ENCODE measurements at regions not wholly inside any gene's neighbourhood (a gene's known extent, or its start where the extent isn't known, plus 50 kb on each side); places are given as distances from the start of the nearest gene placed in this dataset.
A peak's percentile ranks its signal among the peaks of the same experiment; 100 is the strongest.

- no peaks in the 10 kb centered on the region for H3K36me3 ChIP-seq (replicated peaks in 1 of 2; ENCODE audit: control insufficient read depth in 1 of 2, insufficient read depth in 2 of 2, low read length in 2 of 2)
- H4K20me1 ChIP-seq (ENCODE audit: insufficient read depth, low read length) = peaks cover 3% of the 10 kb centered on the region; the same call in 1 of the 2 replicates
- no peaks in the 10 kb centered on the region for H3K9me3 ChIP-seq (ENCODE audit: low read length)
- no peak overlapping the region for H3K4me2 ChIP-seq (ENCODE audit: low read depth, low read length)
- H3K4me3 ChIP-seq (replicated peaks in 1 of 3; ENCODE audit: insufficient read depth in 1 of 3, low read depth in 2 of 3, low read length in 3 of 3) = no peak overlapping the region
- FAIRE-seq (no peak), DNase-seq (ENCODE audit: low spot score) (no peak), ATAC-seq (no peak)
- 6% methylated on average over 2 of the region's 2 CpGs for WGBS (ENCODE audit: low lambda C conversion rate)
- H2AFZ ChIP-seq (ENCODE audit: low read length) = no peak overlapping the region
- POLR2A ChIA-PET = no interaction called here
- peaks cover 2 to 62% of the 10 kb centered on the region in 2 experiments; a peak in 3 of 5 replicates for H3K27me3 ChIP-seq (ENCODE audit: control insufficient read depth in 1 of 2, insufficient read depth in 2 of 2, low read length in 2 of 2)
- H3K4me1 ChIP-seq (ENCODE audit: insufficient read depth, low read length) = peaks cover 15% of the 10 kb centered on the region
- CTCF ChIA-PET (ENCODE audit: low intra/inter-chr PET ratio, low total read pairs) = no interaction called here
- TF ChIP-seq MYPOP (CRISPR knock-in tag; IDR thresholded peaks at IDR 0.05) (no peak), CREB1 (IDR thresholded peaks at IDR 0.05) (0 out of 2 replicates have a peak, but pooled peaks have one; percentile 9), CREB1 (CRISPR knock-in tag; IDR thresholded peaks at IDR 0.05) (no peak), MNT (IDR thresholded peaks at IDR 0.05) (peak; percentile 90)
- intact Hi-C loops (cut with micrococcal nuclease; ENCODE audit: unreplicated experiment) (no loop called here), in situ Hi-C loops (cut with HindIII; ENCODE audit: extremely low pct_ligation_motif_present, low pct_unique_long_range_greater_than_20kb) (no loop called here)
- no peak overlapping the region for H3K27ac ChIP-seq (ENCODE audit: extremely low read length, insufficient read depth, low read length)
- no peaks in the 10 kb centered on the region for H3K79me2 ChIP-seq (ENCODE audit: insufficient read depth, low read length)
- no TSS peak for BruUV-seq (replicated peaks)
- H3K9ac ChIP-seq (ENCODE audit: insufficient read depth, low read depth, low read length) = no peak overlapping the region
Observed at GRCh38 chr5:1670351-1670750, 129.3 kb downstream of the MRPL36 start.

- Histone ChIP-seq H3K79me2 (ENCODE audit: insufficient read depth, low read length) (no peaks in the 10 kb centered on the region), H2AFZ (ENCODE audit: low read length) (no peak overlapping the region), H3K4me2 (ENCODE audit: low read depth, low read length) (no peak overlapping the region), H3K4me1 (ENCODE audit: insufficient read depth, low read length) (peaks cover 15% of the 10 kb centered on the region), H3K9me3 (ENCODE audit: low read length) (no peaks in the 10 kb centered on the region), H3K4me3 (replicated peaks in 1 of 3; ENCODE audit: insufficient read depth in 1 of 3, low read depth in 2 of 3, low read length in 3 of 3) (no peak overlapping the region), H4K20me1 (ENCODE audit: insufficient read depth, low read length) (peaks cover 3% of the 10 kb centered on the region; the same call in 1 of the 2 replicates), H3K9ac (ENCODE audit: insufficient read depth, low read depth, low read length) (no peak overlapping the region), H3K27me3 (ENCODE audit: control insufficient read depth in 1 of 2, insufficient read depth in 2 of 2, low read length in 2 of 2) (peaks cover 2 to 65% of the 10 kb centered on the region in 2 experiments; a peak in 3 of 5 replicates), H3K27ac (ENCODE audit: extremely low read length, insufficient read depth, low read length) (no peak overlapping the region), H3K36me3 (replicated peaks in 1 of 2; ENCODE audit: control insufficient read depth in 1 of 2, insufficient read depth in 2 of 2, low read length in 2 of 2) (no peaks in the 10 kb centered on the region)
- DNase-seq (ENCODE audit: low spot score) = no peak
- ATAC-seq = no peak
- BruUV-seq (replicated peaks) = no TSS peak
- 87% methylated on average over 5 of the region's 10 CpGs for WGBS (ENCODE audit: low lambda C conversion rate)
- in situ Hi-C loops (cut with HindIII; ENCODE audit: extremely low pct_ligation_motif_present, low pct_unique_long_range_greater_than_20kb) (loop anchor here (5.0 kb wide), 1 partner anchor 348 kb away; no protein-coding TSS in a partner anchor), intact Hi-C loops (cut with micrococcal nuclease; ENCODE audit: unreplicated experiment) (no loop called here)
- ChIA-PET POLR2A (no interaction called here), CTCF (ENCODE audit: low intra/inter-chr PET ratio, low total read pairs) (no interaction called here)
- no peak for FAIRE-seq
- no peak for TF ChIP-seq KLF11 (CRISPR knock-in tag; IDR thresholded peaks at IDR 0.05)
- TF ChIP-seq REST (IDR thresholded peaks at IDR 0.05; ENCODE audit: borderline replicate concordance in 1 of 2, low read depth in 1 of 2, low read length in 2 of 2) = peak; percentile 6 to 66; a peak in 3 of 4 replicates
Observed at GRCh38 chr5:1669276-1670155, 130.1 kb downstream of the MRPL36 start.

All from HepG2 (cell line).